ENCODE measurements at regions not wholly inside any gene's neighbourhood (a gene's known extent, or its start where the extent isn't known, plus 50 kb on each side); places are given as distances from the start of the nearest gene placed in this dataset.

DNA sequence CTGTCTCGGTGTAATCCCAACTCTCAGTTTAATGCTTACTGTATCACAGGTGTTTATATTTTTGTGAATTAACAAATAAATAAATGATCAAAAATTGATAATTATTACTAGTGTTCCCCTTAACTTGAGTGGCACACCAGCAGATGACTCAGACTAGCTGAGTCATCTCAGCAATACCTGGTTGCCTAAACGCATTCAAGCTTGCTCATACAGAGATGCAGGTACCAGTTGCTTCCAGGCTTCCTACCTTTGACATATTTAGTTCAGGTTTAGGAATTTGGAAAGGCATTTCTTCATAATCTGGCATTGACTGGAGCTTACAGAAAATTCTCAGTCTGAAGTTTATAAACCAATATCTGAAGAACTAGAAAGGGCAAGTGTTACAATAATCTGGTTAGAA is 78.9 kb upstream of the LMO4 start:
- TF ChIP-seq, protein P1, sequence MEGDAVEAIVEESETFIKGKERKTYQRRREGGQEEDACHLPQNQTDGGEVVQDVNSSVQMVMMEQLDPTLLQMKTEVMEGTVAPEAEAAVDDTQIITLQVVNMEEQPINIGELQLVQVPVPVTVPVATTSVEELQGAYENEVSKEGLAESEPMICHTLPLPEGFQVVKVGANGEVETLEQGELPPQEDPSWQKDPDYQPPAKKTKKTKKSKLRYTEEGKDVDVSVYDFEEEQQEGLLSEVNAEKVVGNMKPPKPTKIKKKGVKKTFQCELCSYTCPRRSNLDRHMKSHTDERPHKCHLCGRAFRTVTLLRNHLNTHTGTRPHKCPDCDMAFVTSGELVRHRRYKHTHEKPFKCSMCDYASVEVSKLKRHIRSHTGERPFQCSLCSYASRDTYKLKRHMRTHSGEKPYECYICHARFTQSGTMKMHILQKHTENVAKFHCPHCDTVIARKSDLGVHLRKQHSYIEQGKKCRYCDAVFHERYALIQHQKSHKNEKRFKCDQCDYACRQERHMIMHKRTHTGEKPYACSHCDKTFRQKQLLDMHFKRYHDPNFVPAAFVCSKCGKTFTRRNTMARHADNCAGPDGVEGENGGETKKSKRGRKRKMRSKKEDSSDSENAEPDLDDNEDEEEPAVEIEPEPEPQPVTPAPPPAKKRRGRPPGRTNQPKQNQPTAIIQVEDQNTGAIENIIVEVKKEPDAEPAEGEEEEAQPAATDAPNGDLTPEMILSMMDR (IDR thresholded peaks at IDR 0.05; ENCODE audit: unreplicated experiment), result no peak
- Mint-ChIP-seq H3K27ac (no peak overlapping the region), H3K9me3 (ENCODE audit: low read depth) (peaks cover 3% of the 10 kb centered on the region), H3K4me1 (ENCODE audit: low read depth) (no peaks in the 10 kb centered on the region), H3K36me3 (ENCODE audit: insufficient read depth) (no peaks in the 10 kb centered on the region), H3K27me3 (peaks cover 5% of the 10 kb centered on the region), H3K4me3 (ENCODE audit: low read depth) (no peak overlapping the region)
- no peak for DNase-seq (ENCODE audit: low spot score, unreplicated experiment)

DNA sequence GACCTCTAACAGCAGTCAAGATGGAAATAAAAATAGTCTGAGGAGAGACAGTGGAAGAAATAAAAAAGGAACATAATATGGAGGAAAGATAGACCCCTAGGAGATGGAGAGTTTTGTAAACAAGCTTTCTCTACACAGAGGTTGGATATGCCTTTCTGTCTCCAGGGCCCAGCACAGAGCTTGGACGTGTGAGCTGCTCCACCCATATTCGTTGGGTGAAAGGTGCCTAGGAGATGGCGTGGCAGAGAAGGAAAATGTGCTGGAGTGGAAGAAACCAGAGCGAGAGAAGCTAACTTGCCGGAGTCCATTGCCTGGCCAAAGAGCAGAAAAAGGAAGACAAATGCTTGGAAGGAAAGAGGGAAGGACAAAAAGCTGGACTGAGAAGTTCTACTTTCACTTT is 78.3 kb upstream of the LMO4 start:
- DNase-seq (ENCODE audit: low spot score, unreplicated experiment), result no peak
- Mint-ChIP-seq H3K27me3 (peaks cover 5% of the 10 kb centered on the region), H3K36me3 (ENCODE audit: insufficient read depth) (no peaks in the 10 kb centered on the region), H3K4me1 (ENCODE audit: low read depth) (no peaks in the 10 kb centered on the region), H3K4me3 (ENCODE audit: low read depth) (no peak overlapping the region), H3K27ac (no peak overlapping the region), H3K9me3 (ENCODE audit: low read depth) (peaks cover 3% of the 10 kb centered on the region)
- TF ChIP-seq, protein P1 (IDR thresholded peaks at IDR 0.05; ENCODE audit: unreplicated experiment), result no peak

DNA sequence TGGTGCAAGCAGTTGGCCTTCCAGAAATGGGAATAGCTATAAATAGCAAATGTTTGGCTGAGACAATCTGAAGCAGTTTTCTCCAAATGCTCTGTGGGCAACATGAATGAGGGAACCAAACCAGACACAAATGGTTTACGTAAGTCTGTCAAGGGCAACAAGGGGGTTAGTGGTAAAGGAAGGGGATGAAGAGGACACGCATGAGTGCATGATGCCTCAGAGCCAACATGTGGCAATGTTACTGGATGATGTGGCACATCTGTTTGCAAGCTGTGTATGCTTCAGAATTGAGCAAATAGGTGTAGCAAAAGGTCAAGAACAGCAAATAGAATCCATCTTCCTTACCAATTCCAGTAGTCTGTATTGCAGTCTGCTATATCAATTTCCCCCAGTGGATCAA is 76.3 kb upstream of the LMO4 start:
- H3K36me3 Mint-ChIP-seq (ENCODE audit: insufficient read depth), result no peaks in the 10 kb centered on the region

DNA sequence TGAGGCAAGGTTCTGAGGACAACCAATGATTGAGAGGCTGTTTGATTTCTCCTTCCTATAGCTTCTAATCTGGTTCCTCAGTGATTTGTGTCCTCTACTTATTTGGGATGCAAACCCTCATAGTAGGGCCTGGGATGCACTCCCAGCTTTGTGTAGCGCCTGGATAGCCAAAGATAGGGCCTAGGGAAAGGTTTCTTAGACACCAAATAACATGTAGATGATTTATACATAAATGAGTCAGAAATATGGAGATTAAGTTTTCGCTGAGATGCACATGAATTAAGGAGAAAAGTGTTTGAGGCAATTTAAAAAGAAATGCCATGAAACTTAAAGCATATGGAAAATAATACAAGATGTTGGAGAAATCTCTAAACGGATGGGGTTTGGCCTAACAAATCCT is 66.0 kb upstream of the LMO4 start:
- no peak overlapping the region for H3K4me3 Mint-ChIP-seq (ENCODE audit: low read depth)

More for the DNA sequence above, 76.3 kb upstream of the LMO4 start:
- Mint-ChIP-seq H3K27me3 (peaks cover 5% of the 10 kb centered on the region), H3K27ac (no peak overlapping the region), H3K4me3 (ENCODE audit: low read depth) (no peak overlapping the region), H3K9me3 (ENCODE audit: low read depth) (peaks cover 3% of the 10 kb centered on the region), H3K4me1 (ENCODE audit: low read depth) (no peaks in the 10 kb centered on the region)
- TF ChIP-seq, protein P1 (IDR thresholded peaks at IDR 0.05; ENCODE audit: unreplicated experiment), result no peak
- no peak for DNase-seq (ENCODE audit: low spot score, unreplicated experiment)

DNA sequence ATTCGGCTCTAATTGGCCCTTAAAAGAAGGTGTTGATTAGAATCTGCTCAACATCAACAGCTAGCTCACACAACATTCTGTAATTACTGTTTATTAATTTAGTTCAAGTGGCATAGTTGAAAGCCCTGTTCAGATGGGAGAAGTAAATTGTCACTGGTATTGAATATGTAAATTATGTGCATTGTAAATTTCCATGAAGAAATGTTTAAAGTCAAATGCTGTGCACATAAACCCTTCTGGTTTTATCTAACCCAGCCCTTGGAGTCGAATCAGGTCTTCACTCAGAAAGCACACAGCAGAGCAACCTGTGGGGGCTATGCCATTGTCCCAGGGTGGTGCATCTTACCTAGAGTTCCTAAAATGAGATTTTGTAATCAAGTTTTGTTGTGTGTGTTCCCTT is 65.4 kb upstream of the LMO4 start:
- H3K27me3 Mint-ChIP-seq, result peaks cover 3% of the 10 kb centered on the region
- no peak overlapping the region for H3K4me3 Mint-ChIP-seq (ENCODE audit: low read depth)
- no peak overlapping the region for H3K27ac Mint-ChIP-seq
- no peaks in the 10 kb centered on the region for H3K36me3 Mint-ChIP-seq (ENCODE audit: insufficient read depth)
- H3K4me1 Mint-ChIP-seq (ENCODE audit: low read depth), result no peaks in the 10 kb centered on the region
- no peaks in the 10 kb centered on the region for H3K9me3 Mint-ChIP-seq (ENCODE audit: low read depth)
- DNase-seq (ENCODE audit: low spot score, unreplicated experiment), result no peak
- TF ChIP-seq, protein P1 (IDR thresholded peaks at IDR 0.05; ENCODE audit: unreplicated experiment), result no peak

More for the DNA sequence above, 66.0 kb upstream of the LMO4 start:
- Mint-ChIP-seq H3K36me3 (ENCODE audit: insufficient read depth) (no peaks in the 10 kb centered on the region), H3K27ac (no peak overlapping the region), H3K9me3 (ENCODE audit: low read depth) (no peaks in the 10 kb centered on the region), H3K27me3 (peaks cover 2% of the 10 kb centered on the region), H3K4me1 (ENCODE audit: low read depth) (no peaks in the 10 kb centered on the region)
- no peak for DNase-seq (ENCODE audit: low spot score, unreplicated experiment)
- TF ChIP-seq, protein P1 (IDR thresholded peaks at IDR 0.05; ENCODE audit: unreplicated experiment), result no peak
